Activated CD4-positive, alpha-beta T cell treated with anti-CD3 and anti-CD28 coated beads, Interleukin-10, Interleukin-2, amounts not matched to agents 100 ng/mL and 50 ng/mL, durations not matched to agents 16 hours and 8 hours (primary cell): ENCODE measurements at regions not wholly inside any gene's neighbourhood (a gene's known extent, or its start where the extent isn't known, plus 50 kb on each side); places are given as distances from the start of the nearest gene placed in this dataset.

Experiments used
- DNase-seq: peaks from one replicate; pipeline ENCODE4 v3.0.0-alpha.2; 2020

DNA sequence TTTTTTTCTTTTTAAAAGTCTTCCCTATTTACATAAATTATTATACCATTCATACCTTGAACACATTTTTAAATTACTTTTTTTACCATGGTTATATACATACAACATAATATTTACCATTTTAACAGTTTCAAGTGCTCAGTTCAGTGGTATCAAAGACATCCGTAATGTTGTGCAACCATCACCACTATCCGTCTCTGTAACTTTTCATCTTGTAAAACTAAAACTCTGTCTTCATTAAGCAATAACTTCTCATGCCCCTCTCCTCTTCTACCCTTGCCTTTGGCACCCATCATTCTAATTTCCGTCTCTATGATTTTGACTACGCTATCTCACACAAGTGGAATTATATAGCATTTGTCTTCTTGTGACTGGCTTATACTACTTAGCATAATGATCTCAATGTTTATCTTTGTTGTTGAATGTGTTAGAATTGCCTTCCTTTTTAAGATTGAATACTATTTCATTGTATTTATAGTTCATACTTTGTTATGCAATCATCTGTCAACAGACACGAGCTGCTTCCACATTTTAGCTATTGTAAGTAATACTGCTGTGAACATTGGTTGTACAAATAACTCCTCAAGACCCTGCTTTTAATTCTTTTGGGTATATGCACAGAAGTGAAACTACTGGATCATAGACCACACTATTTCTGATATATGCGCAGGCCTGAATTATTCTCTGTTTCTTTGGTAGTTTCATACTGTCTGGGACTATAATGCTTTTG lies 689.5 kb upstream of the NCAM2 start:
- DNase-seq, result no peak

- no peak for DNase-seq
Observed at GRCh38 chr21:20311234-20311787, 686.9 kb upstream of the NCAM2 start.

- no peak for DNase-seq
Observed at GRCh38 chr21:20313013-20313412, 685.2 kb upstream of the NCAM2 start.

GRCh38 chr21:20315042-20315441 lies 683.2 kb upstream of the NCAM2 start:
- DNase-seq, result no peak

DNA sequence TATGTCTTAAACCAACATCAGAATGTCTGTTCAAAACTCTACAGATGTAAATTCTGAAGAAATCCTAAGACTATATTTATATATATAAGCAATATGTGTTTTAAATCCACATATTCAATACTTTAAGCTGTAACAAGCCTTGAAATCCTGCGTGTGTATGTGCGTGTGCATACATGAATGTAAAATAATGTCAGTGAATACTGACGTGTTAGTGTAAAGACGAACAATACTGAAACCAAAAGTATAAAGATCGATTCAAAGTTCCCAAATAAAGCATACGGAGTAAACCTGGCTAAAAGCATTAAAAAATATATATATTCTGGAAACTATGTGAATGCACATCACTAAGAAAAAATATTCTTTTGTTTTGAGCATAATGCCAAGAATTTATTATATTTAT lies 668.6 kb upstream of the NCAM2 start:
- no peak for DNase-seq

DNA sequence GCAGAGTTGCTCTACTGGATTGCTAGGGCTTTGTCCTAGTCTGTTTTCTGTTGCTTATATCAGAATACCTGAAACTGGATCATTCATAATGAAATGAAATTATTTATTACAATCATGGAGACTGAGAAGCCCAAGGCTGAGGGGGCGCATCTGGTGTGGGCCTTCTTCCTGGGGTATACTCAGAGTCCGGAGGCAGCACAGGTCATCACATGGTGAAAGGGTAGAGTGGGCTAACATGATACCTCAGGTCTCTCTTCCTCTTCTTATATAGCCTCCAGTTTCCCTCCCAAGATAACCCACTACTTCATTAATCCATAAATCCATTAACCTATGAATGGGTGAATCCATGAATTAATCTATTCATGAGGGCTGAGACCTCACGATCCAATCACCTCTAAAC lies 667.6 kb upstream of the NCAM2 start:
- DNase-seq, result no peak

- no peak for DNase-seq
Observed at GRCh38 chr21:20334585-20334984, 663.6 kb upstream of the NCAM2 start.

DNA sequence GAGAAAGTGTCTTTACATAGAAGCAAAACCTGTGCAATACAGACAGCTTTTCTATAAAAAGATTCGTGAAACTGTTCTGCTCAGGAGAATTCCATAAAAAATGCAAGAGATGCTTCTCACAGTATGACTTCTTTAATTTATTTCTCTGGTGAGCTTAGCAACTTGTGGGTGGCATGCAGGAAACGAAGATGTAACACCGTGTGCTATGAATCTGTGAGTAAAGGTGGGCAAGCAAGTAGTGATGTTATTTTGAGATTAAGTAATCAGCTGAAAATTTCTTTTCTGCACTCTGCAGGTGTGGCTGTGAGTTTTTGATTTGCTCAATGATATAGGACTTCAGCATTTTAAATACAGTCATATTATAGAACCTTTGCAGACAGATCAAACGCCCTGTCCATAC lies 656.8 kb upstream of the NCAM2 start:
- DNase-seq, result no peak

GRCh38 chr21:20343186-20343585 lies 655.0 kb upstream of the NCAM2 start:
- no peak for DNase-seq

- no peak for DNase-seq
Observed at GRCh38 chr21:20351138-20351537, 647.1 kb upstream of the NCAM2 start.

- DNase-seq, result no peak
Observed at GRCh38 chr21:20353351-20353750, 644.9 kb upstream of the NCAM2 start.

- no peak for DNase-seq
Observed at GRCh38 chr21:20373031-20373430, 625.2 kb upstream of the NCAM2 start.

- DNase-seq, result no peak
Observed at GRCh38 chr21:20377250-20377649, 621.0 kb upstream of the NCAM2 start.

DNA sequence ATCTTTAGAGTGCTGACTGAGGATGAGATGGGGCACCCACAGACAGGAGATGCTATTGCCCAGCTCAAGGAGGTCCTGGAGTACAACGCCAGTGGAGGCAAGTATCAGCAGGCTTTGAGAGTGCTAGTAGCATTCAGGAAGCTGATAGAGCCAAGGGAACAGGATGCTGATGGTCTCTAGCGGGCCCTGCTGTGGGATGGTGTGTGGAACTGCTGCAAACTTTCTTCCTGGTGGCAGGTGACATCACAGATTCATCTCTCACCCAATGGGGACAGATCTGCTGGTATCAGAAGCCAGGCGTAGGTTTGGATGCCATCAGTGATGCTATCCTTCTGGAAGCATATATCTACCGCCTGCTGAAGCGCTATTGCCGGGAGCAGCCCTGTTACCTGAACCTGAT lies 609.8 kb upstream of the NCAM2 start:
- no peak for DNase-seq

- no peak for DNase-seq
Observed at GRCh38 chr21:20396798-20397197, 601.4 kb upstream of the NCAM2 start.

GRCh38 chr21:20404915-20405314 lies 593.3 kb upstream of the NCAM2 start:
- DNase-seq, result no peak

- no peak for DNase-seq
Observed at GRCh38 chr21:20418353-20418752, 579.9 kb upstream of the NCAM2 start.

- no peak for DNase-seq
Observed at GRCh38 chr21:20419772-20420171, 578.4 kb upstream of the NCAM2 start.

DNA sequence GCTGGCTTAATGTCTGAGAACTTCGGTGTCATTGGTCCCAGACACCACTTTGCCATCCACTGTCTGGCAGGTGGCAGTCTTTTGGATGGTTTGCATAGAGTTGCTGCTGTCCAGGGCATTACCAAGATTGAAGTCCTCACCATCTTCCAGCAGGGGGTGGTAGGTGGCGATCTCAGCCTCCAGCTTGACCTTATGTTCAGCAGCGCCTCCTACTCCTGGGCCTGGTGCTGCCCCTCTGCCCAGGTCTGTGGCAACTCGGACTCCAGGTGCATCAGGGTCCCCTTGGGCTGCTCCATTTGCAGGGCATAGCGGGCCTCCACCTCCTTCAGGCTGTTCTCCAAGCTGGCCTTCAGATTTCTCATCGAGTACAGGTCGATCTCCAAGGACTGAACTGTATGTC lies 573.3 kb upstream of the NCAM2 start:
- no peak for DNase-seq

- no peak for DNase-seq
Observed at GRCh38 chr21:20425856-20426255, 572.4 kb upstream of the NCAM2 start.

DNA sequence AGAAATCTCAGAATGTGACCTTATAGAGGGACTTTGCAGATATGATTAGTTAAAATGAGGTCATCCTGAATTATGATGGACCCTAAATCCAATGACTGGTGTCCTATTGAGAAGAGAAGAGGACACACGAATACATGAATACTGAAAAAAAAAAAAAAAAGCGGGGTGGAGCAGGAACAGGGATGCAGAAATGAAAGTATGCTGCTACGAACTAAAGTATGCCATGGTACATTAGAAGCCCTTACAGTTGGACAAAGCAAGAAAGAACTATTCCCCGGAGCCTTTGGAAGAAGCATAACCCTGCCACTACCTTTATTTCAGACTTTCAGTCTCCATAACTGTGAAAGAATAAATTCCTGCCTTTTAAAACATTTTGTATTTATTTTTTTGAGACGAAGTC lies 557.9 kb upstream of the NCAM2 start:
- DNase-seq, result no peak

GRCh38 chr21:20443558-20444155 lies 554.6 kb upstream of the NCAM2 start:
- DNase-seq, result peak; percentile 5

GRCh38 chr21:20445971-20446370 lies 552.2 kb upstream of the NCAM2 start:
- DNase-seq, result no peak

DNA sequence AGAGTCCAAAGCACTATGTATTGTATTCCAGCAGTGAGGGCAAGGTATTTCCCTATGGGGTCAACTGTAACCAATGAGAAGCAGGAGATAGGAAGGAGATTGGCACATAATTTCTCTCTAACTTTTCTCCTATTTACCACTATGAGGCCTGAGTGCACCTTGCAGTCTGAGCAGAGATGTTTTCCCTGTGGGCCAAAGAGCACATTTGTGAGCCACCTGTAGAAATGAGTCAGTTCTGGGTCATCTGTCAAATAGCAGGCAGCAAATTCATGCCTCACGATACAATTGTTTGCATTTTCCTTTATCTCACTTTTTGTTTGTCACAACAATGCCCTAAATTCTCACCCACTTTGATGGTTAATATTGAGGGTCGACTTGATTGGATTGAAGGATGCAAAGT lies 547.2 kb upstream of the NCAM2 start:
- no peak for DNase-seq

DNA sequence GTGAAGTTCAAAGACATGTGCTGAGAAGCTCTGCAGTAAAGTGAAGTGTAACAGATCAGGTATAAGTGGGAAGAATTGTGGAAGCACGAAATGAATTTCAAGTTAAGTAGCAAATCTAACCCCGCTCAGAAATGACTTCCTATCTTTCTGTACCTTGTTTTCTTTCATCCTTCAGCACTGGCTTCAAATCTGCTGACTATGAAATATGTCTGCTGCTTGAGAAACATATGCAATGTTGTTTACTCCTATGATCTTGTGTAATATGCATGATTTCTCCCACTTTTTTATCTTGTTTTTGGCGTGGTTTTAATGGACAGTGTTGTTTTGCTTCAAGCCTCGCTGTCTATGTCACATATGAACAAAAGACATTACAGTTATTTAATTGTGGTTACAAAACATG lies 545.3 kb upstream of the NCAM2 start:
- no peak for DNase-seq
